ENCODE measurements at regions not wholly inside any gene's neighbourhood (a gene's known extent, or its start where the extent isn't known, plus 50 kb on each side); places are given as distances from the start of the nearest gene placed in this dataset.
A peak's percentile ranks its signal among the peaks of the same experiment; 100 is the strongest.

DNA sequence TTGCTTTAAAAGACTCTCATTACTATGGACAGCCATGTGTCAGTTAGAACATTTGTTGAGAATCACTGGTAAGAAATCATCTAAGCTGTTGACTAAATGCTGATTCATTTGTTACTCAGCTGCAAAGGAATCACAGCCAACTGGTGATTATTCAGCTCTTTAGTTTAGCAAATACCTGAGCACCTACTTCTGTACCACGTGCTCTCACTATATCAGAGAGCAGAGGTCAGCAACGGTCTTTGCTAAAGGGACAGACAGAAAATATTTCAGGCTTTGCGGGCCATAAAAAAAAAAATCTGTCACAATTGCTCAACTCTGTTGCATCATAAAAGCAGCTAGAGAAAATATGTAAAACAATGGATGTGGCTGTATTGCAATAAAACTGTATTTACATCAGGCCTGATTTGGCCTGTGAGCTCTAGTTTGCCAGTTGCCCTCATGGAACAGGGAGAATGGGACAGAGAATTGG, 377.6 kb downstream of the DNAH5 start:
- DNase-seq = no peak

DNA sequence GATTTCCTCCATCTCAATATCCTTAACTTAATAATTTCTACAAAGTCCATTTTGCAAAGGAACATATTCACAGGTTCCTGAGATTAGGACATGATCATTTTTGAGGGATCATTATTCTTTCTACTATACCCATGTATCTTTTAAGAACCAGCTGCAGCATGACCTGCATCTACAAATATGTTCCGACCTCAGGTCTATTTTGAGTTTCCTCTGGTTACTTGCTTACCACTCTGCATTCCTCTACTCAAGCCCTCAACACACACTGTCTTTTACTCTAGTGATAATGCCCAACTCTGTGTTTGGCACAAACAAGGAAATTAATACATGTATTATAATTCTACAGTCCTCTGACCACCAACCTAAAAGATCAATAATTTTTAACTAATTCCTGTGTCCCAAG, 386.1 kb downstream of the DNAH5 start:
- no peak for DNase-seq

DNA sequence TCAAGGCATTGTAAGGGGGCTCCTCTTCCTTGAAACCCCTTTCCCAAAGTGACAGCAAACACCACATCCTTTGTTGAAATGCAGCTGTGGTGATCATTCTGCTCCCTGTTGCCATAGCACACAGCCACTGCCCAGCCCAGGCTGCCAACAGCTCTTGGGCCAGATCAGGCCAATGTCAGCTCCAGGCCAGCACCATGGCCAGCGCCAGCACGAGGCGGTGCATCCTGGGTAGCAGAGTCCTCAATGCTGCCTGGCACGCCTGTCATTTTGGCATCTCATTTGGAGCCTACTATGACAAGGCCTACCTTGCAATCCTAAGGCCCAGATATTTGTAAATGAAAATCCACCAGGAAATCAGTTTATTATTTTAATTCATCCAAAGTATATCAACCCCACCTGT, 390.6 kb downstream of the DNAH5 start:
- no peak for DNase-seq

DNA sequence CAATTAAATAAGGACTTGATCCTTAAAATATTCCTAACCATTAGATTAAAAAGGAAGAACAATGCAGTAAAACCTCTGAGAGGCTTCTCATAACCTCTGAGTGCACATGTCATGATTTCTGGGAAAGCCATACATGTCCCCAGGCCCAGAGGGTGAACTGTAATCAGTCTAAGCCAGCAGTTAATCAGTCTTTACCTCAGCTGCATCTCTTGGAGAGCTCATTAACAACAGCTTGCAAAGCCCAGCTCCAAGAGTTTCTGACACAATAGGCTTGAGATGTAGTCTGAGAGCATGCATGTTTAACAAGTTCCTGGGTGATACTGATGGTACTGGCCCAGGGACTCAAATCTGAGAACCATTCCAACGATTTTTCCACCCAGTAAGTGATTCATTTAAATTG, 392.1 kb downstream of the DNAH5 start:
- no peak for DNase-seq

DNA sequence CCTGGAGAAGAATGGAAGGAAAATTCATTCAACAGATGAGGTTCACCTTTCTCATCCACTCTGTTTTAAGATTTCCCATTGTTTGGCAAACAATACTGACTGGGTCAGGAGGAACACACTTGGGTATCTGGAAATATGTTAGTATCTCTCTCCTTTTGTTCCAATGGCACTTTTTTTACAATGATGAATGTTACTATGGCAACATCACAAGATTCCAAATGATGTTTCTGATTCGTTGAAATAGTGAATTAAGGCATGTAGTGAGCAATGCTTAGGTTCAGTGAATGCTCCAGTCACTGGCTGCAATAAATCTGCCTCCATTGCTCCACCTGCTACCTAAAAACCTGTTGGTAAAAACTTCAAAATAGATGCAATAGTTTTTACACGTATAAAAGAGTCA, 392.8 kb downstream of the DNAH5 start:
- DNase-seq = no peak

DNA sequence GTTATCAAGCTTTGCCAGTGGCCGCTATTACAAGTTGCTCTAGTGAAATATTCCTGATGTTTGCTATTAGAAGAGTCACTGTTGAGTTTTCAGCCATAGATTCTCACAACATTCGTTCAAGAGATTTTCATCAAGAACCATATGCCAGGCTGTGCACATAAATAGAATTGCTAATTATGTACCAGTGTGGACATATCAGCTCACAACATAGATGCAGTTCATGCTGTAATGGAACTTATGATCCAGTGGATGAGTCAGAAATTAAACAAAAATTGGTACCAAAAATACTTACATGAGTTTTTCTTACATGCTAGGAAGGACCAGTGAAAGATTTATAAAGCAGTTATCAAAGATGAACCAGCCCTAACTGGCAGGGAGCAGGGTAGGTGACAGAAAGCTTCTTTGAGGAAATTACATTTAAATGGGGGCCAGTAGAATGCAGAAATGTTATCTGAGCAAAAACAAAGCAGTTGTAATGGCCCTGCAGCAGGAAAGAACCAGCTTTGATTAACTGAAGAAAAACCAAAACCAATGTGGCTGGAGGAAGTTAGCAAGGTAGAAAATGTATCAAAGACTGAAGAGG, 404.2 kb downstream of the DNAH5 start:
- no peak for DNase-seq

DNA sequence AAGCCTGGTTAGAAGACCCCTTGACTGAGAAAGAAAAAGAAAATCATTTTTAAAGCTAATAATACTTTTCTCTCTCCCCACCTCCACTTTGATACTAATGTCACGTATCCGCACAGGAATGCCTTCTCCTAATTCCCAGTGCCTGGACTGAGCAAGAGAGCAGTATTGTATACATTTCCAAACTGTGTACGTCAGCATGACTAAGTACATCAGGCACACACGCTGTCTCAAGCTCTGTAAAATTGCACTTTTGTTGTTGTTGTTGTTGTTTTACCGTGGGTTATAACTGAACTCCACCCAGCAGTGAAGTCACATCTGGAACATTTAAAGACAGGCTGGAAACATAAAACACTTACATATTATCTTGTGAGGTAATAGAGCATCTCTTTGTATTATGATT, 407.6 kb downstream of the DNAH5 start:
- DNase-seq = no peak

DNA sequence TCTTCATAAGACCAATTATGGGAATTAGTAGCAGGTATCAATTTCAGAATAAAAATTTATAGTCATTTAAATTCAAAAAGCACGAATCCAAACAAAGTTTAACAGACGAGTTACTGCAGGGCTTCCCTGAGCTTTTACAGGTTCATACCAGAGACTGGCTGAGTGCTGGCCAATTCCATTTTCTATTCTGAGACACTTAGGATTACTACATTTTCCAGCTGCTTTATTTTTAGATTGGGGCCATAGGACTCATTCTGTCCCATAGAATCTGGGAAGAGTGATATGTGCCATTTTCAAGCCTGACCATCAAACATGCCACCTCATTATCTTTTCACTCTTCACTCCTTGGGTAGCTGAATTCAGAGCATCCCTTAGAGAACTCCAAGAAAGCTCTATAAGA, 410.7 kb downstream of the DNAH5 start:
- no peak for DNase-seq

DNA sequence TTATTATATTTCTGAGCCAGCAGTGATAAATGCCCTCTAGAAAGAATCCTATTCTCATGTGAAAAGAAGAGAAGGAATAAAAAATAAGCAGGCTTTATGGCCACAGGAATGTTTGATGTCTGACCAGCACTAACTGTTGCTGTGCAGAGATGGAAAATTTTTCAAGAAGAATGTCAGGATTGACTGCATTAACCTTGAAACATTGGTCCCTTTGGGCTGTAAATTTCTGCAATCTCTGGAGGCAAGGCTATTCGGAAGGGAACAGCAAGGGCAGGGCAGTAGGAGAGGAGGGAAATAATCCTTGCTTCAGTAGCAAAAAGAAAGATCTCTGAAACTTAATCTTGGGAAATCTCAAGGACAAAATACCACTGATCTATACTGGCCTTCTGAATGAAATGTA, 415.2 kb downstream of the DNAH5 start:
- DNase-seq = no peak

DNA sequence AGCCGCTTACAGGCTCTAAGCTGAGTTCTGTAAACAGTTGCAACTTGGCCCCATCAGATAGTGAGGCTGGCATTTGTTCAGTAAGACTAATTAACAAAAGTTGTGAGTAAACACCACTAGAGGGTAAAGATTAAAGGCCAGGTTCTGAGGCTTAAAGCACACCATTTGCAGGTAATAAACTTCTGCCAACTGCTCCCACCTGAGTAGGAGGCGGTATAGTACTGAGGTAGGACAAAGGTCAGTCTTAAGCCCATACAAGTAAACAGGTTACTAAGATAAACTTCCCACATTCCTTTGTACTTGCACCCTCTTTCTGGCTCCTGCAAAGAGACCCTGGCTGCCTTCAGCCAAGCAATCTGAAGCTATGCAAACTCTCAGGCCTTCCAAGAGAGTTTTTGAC, 419.6 kb downstream of the DNAH5 start:
- DNase-seq = no peak

DNA sequence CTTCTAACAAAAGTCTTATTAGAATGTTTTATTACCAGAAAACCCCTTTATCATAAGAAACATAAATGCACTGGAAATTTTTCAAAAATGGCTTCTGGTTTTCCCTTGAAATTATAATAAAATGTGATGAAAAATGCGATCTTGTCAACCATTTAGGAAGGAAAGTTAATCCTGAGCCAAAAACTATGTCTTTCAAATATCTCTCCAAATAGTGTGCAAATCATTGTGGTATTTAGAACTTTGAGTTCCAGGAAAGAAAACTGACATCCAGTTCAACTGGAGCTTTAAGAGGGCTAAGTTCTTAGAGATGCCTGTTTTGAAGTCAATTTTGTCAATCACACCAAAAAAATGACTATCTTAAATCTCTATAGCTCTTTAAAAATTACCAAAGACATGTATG, 425.4 kb downstream of the DNAH5 start:
- DNase-seq = no peak

DNA sequence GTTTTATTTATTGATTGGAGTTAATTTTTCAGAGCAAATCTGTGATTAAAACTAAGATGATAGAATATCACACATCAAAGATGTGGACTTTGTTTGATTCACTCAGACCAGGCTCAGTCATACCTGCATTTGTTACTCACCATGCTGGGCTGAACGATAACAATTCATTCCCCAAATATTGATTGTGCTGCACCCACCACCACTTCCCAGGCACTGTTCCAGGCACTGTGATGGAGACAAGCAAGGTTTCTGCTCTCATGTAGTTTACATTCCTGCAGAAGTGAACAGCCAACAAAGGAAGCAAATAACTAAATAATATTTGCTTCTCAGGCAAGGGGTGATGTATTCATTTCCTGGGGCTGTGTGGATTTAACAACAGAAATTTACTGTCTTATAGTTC, 428.3 kb downstream of the DNAH5 start:
- DNase-seq = no peak

DNA sequence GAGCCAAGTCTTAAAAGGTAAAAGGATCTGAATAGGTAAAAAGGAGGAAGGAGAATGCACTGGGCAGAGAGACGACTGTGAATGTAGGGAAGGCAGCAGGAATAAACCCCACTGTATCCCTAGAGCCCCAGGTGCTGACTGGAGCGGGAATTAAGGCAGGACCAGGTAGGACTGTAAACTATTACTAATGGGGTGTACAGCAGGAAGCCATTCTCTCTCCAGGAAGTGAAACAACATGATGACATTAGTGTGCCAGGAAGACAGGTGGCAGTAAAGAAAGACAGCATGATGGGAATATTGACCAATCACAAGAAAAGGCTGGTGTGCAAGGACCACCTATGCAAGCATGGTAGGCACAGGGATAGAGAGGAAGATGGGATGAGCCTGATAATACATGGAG, 433.0 kb downstream of the DNAH5 start:
- no peak for DNase-seq

DNA sequence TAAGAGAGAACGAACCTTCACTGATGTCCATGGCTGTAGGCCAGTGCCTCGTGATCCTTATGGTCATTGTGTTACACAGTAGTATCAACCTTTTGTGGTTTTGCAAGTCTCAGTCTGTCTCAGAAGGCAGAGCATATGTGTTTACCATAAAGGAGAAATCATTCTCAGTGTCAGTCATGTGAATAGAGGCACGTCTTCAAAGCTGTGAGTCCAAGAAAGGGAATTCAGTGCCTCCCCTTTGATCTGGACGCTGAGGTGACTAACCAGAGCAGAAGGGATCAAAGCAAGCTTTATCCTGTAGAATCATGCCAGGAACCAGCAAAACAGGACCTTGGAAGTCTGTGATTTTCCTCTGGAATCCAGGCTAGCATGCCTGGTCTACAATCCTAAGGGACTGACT, 433.9 kb downstream of the DNAH5 start:
- no peak for DNase-seq

DNA sequence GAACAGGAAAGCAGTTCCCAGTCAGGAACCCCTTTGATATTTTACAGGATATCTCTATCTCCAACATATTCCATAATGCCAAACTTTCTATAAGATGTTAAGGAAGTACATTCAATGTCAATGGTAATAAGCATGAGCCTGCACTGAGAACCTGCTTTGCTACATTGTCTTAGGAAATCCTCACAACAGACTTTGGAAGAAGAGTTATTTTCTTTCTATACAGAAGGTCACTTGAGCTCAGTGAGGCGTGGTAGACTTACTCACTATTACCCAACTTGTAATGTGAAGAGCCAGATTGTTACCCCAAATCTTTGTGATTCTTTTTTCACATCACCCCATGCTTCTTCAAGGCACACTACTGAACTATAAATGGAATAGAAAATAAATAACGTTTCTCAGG, 435.9 kb downstream of the DNAH5 start:
- DNase-seq = no peak

DNA sequence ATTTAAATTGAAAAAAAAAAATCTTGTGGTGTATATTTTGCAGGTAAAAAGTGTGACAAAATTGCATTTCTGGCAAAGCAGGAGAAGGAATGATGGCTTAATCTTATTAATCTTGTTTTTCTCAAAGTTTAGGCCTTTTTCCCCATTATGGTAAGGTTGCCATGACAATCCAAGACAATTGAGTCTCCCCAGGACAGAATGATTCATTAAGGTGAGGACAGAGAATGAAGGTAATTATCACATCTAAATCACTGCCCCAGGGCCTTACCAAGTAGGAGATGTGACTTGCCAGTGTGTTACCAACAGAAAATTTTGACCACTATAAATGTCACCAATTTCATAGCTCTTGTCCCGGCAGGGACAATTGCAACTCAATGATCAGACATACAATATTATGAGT, 439.2 kb downstream of the DNAH5 start:
- DNase-seq = no peak

DNA sequence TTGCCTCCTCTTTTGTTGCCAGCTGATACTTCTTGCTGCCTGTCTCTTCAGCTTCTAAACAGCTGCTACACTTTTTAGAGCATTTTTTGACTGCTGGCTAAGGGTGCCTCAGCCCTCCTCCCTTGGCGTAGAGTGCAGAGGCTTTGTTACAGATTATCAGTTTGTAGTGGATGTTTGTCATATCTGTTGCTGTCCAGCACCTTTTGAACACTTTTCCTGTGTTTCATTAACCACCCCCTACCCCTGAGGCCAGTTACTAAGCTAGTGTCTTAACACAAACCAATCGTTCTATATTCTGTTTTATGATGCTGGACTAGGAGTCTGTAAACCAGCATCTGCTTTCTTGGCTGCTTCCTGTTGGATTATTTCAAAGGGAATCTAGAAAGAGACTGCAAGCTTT, 441.5 kb downstream of the DNAH5 start:
- DNase-seq = no peak

DNA sequence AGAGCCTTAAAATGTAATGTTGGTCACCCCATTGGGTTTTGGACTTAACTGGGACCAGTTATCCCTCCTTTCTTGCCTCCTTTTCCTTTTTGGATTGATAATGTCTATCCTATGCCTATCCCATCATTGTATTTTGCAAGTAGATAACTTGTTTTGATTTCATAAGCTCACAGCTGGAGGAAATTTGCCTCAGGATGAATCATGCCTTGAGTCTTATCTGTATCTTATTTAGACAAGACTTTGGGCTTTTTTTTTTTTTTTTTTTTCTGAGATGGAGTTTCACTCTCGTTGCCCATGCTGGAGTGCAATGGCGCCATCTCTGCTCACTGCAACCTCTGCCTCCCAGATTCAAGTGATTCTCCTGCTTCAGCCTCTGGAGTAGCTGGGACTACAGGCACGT, 443.3 kb downstream of the DNAH5 start:
- no peak for DNase-seq

DNA sequence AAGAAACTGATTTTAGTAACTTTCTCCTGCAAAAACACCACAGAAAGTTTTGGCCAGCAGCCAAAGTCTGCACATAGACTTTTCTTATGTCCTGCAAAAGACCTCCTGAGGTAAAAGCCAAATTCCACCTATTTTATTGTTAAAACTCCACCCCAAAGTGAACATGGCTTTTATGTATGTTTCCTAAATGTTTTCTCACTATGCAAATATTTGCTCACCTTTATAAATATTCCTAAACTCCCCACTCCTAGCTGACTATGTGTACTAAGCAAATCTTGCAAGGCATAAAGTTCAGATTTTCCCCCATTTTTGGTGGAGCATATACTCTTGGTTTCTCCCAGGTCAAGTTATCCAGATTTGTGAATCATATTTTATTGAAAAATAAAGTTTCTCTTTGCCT, 446.2 kb downstream of the DNAH5 start:
- no peak for DNase-seq

DNA sequence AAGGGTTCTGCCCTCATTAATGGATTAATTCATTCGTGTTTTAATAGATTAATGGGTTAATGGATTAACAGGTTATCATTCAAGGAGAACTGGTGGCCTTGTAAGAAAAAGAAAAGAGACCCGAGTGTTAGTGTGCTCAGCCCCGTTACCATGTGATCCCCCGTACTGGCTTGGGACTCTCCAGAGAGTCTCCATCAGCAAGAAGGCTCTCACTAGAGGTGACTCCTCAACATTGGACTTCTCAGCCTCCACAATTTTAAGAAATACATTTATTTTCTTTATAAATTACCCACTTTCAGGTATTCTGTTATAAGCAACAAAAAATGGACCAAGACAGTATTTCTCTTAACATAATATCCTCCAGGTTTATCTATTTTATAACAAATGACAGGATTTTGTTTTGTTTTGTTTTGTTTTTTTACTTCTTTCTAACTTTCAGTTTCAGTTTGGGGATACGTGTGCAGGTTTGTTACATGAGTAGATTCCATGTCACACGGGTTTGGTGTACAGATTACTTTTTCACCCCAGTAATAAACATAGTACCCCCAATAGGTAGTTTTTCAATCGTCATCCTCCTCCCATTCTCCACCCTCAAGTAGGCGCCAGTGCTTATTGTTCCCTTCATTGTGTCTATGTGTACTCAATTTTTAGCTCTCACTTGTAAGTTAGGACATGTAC, 456.1 kb downstream of the DNAH5 start:
- DNase-seq = no peak

DNA sequence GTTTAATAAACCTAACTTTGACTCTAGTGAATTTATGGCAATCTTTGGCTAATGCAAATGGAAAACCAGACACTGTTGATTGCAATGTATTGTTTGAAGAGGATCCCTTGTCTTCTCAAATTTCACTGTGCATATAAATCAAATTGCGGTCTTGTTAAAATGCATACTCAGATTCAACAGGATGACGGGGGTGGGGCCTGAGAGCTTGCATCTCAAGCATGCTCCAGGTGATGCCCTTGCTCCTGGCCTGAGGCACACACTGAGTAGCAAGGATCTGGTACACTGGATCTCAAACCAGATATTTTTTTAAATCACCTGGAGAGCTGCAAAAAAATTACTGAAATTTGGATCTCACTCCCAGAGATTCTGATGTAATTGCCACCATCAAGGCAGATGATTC, 463.7 kb downstream of the DNAH5 start:
- no peak for DNase-seq

DNA sequence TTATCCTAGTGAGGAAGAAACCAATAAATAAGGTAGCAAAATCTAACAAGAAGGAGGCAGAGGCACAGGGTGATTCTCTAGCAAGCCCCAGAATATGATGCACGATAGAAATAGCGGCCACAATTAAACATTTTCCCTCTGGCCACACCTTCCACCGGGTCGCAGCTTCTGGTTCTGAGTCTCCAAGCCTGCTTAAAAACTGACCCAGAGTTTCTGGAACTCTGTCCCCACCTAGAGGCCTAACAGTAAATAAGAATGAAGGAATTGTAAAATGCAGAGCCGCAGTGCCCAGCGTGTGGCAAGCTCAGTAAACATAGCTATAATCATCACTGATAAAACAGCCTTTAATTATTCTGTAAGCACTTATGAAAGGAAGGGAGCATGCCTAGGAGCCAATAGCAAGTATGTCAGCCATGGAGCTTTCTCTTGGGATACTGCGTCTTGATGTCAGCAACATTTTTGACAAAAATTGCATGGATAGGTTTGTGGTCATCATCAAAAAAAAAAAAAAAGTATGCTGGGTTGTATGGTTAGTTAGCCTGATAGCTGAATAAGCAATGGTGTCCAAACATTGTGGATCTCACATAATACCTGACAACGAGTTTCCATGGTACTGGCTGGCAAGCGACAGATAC, 465.5 kb downstream of the DNAH5 start:
- peak; percentile 11 for DNase-seq

DNA sequence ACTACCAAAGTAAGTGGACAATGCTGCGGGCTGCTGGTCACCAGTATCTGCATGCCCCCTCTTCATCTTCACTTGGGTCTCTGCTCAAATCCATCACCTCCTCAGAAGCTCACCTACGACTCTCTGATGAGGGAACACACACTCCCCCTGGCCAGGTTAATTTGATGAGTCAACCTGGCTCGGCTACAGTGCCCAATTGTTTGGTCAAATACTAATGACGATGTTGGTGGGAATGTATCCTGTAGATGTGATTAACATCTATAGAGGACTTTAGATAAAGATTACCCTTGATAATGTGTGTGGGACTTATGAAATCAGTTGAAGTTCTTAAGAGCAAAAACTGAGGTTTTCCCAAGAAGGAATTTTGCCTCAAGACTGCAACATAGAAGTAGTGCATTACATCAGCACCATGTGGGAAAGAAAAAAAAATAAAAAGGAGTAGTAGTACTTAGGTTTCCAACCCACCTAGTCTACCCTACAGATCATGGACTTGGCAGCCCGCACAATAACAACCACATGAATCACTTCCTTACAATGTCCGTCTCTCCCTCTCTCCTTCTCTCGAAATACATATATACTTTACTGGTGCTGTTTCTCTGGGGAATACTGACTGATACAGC, 467.3 kb downstream of the DNAH5 start:
- no peak for DNase-seq

DNA sequence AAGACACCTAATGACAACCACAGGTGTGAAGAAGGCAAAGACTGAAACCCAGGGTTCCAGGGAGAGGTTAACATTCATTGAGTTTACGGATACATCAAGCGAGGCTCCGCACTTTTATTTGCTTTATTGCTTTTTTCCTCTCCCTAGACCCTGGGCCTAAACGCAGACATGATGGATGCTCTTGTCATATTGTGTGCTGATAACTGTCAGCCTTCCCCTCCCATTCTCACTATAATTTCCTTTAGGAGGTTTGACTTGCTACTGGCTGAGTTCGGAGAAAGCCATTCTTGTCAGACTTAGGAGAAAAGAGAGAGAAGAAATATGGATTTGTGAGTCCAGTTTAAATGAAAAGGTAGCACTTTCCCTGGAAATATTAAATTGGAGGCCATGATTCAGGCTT, 471.6 kb downstream of the DNAH5 start:
- DNase-seq = no peak

Data from NCI-H345 (cell line).